ENCODE measurements at regions not wholly inside any gene's neighbourhood (a gene's known extent, or its start where the extent isn't known, plus 50 kb on each side); places are given as distances from the start of the nearest gene placed in this dataset.

DNA sequence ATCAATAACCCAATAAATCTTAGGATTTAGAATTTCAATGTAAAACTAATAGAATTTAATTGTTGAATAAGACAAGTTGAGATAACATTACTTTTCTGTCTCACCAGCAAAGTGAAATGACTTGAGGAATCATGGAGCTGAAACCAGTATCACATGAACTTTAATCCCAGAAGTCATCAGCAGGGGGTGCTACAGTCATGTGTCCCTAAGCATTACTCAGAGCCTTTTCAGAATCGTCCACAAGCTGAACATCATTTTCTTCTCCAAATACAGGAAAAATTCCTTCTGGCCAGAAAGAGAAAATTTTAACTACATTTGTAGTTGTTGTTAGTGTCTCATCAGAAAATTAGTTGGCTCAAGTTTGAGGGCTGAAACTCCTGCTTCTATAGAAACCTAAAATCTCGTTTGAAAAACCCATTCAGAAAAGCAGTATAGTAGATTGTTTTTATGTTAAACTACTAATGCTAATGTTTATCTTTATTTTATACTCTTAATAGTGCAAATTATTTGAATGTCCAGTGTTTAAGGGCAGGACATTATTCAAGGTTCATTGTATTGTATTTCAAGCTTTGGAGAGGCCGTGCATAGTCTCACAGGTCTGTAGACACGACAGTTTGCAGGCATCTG is 384.1 kb downstream of the PLOD2 start:
- TF ChIP-seq, protein P1, sequence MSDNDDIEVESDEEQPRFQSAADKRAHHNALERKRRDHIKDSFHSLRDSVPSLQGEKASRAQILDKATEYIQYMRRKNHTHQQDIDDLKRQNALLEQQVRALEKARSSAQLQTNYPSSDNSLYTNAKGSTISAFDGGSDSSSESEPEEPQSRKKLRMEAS (IDR thresholded peaks at IDR 0.05): no peak
- TF ChIP-seq RAD21 (IDR thresholded peaks at IDR 0.05): peak; percentile 72 to 77
- TF ChIP-seq JUND (IDR thresholded peaks at IDR 0.05): no peak
- TF ChIP-seq CTCF (IDR thresholded peaks at IDR 0.05; ENCODE audit: low read depth, low read length, missing input control): peak; percentile 55
- no peak for TF ChIP-seq YY1 (IDR thresholded peaks at IDR 0.05)
- no peak for TF ChIP-seq TAF1 (conservative IDR thresholded peaks at IDR 0.05)
- TF ChIP-seq EGR1 (IDR thresholded peaks at IDR 0.05; ENCODE audit: low read depth in 2 of 2): no peak
- TF ChIP-seq, protein P2, sequence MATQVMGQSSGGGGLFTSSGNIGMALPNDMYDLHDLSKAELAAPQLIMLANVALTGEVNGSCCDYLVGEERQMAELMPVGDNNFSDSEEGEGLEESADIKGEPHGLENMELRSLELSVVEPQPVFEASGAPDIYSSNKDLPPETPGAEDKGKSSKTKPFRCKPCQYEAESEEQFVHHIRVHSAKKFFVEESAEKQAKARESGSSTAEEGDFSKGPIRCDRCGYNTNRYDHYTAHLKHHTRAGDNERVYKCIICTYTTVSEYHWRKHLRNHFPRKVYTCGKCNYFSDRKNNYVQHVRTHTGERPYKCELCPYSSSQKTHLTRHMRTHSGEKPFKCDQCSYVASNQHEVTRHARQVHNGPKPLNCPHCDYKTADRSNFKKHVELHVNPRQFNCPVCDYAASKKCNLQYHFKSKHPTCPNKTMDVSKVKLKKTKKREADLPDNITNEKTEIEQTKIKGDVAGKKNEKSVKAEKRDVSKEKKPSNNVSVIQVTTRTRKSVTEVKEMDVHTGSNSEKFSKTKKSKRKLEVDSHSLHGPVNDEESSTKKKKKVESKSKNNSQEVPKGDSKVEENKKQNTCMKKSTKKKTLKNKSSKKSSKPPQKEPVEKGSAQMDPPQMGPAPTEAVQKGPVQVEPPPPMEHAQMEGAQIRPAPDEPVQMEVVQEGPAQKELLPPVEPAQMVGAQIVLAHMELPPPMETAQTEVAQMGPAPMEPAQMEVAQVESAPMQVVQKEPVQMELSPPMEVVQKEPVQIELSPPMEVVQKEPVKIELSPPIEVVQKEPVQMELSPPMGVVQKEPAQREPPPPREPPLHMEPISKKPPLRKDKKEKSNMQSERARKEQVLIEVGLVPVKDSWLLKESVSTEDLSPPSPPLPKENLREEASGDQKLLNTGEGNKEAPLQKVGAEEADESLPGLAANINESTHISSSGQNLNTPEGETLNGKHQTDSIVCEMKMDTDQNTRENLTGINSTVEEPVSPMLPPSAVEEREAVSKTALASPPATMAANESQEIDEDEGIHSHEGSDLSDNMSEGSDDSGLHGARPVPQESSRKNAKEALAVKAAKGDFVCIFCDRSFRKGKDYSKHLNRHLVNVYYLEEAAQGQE (IDR thresholded peaks at IDR 0.05): no peak
- TF ChIP-seq SP1 (IDR thresholded peaks at IDR 0.05): no peak
- TF ChIP-seq GABPA (IDR thresholded peaks at IDR 0.05 in 1 of 2, conservative IDR thresholded peaks at IDR 0.05 in 1 of 2): no peak
- no peak for TF ChIP-seq RXRA (IDR thresholded peaks at IDR 0.05)
- TF ChIP-seq, protein P3, sequence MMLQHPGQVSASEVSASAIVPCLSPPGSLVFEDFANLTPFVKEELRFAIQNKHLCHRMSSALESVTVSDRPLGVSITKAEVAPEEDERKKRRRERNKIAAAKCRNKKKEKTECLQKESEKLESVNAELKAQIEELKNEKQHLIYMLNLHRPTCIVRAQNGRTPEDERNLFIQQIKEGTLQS (IDR thresholded peaks at IDR 0.05): no peak
- TF ChIP-seq FOXA1 (IDR thresholded peaks at IDR 0.05): no peak
- no peak for TF ChIP-seq HNF4A (conservative IDR thresholded peaks at IDR 0.05)
